Prostate gland (tissue), 2 donors: ENCODE measurements at regions not wholly inside any gene's neighbourhood (a gene's known extent, or its start where the extent isn't known, plus 50 kb on each side); places are given as distances from the start of the nearest gene placed in this dataset.

Source experiments
- DNase-seq: peaks from one replicate; pipeline ENCODE4 v3.0.0-alpha.2; 2019; ENCODE audit warnings: low spot score
- H3K27ac ChIP-seq, 2 donors: fragments of 200-600 bp; sonication (generic); 2 replicates each; pipeline ENCODE4 v1.5.1; 2017 to 2019
- H3K27me3 ChIP-seq: fragments of 200-600 bp; sonication (generic); replicated peaks from 2 replicates; pipeline ENCODE4 v1.5.1; 2019; ENCODE audit not compliant: insufficient read depth
- H3K36me3 ChIP-seq, 2 donors: fragments of 200-600 bp; sonication (generic); 1 replicate in 1 of 2; 2 replicates in 1 of 2; pipeline versions ENCODE4 v1.5.1 to v1.8.1; 2017 to 2019
- H3K4me1 ChIP-seq: fragments of 200-600 bp; sonication (generic); replicated peaks from 2 replicates; pipeline ENCODE4 v1.5.1; 2019
- H3K4me3 ChIP-seq, 2 donors: fragments of 200-600 bp; sonication (generic); 2 replicates each; pipeline ENCODE4 v1.5.1; 2017 to 2019
- H3K9me3 ChIP-seq: fragments of 200-600 bp; sonication (generic); 2 replicates; pipeline ENCODE4 v1.5.1; 2017
- POLR2A ChIP-seq: fragments of 450-650 bp; IDR thresholded peaks from one replicate; pipeline ENCODE4 v1.6.1; 2016; ENCODE audit warnings: antibody characterized with exemption, mild to moderate bottlenecking
- POLR2AphosphoS5 ChIP-seq: sonication (generic); formaldehyde crosslinking; IDR thresholded peaks from one replicate; pipeline ENCODE4 v1.6.1; 2017; ENCODE audit warnings: antibody characterized with exemption
- WGBS: methylation state at CpG from one replicate; pipeline ENCODE4 v1.1.5; 2018; 5-methylcytosine and 5-hydroxymethylcytosine counted together
- intact Hi-C: fragments of 100-400 bp; cut with DNase I; formaldehyde crosslinking; loops from one replicate; pipeline ENCODE4 v1.14.2; 2022
- TF ChIP-seq, protein P1 (sequence below), 4 experiments: fragments of 200-600 bp in 2 of 4; fragments of 450-650 bp in 2 of 4; sonication (generic) in 2 of 4; IDR thresholded peaks; 1 replicate in 3 of 4; 2 replicates in 1 of 4; pipeline ENCODE4 v1.5.1; 2016 to 2019; ENCODE audit warnings: antibody characterized with exemption in 4 of 4, mild to moderate bottlenecking in 2 of 4, moderate library complexity in 2 of 4

DNA sequence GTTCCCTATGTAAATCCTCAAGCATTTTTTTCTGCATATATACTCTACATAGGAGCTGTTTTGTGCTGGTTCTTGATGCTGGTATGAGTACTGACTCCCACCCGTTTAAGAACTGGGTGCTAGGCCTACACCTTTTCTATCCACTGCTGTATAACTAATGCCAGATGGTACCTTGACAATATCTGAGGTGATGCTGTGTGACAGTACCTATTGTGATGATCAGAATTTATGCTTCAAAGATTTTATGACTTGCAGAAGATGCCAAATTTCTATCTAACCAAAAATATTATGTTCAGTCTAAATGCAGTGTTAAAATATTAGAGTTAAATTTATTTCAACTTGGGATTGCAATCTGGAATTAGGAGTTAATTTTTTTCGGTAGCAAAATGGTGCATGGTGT, 272.3 kb upstream of the NOVA1 start:
- WGBS = 89% methylated on average over 2 of the region's 2 CpGs
- Histone ChIP-seq H3K4me3 (no peak overlapping the region), H3K27me3 (no peaks in the 10 kb centered on the region), H3K36me3 (no peaks in the 10 kb centered on the region), H3K4me1 (no peaks in the 10 kb centered on the region), H3K9me3 (no peaks in the 10 kb centered on the region), H3K27ac (no peak overlapping the region)
- intact Hi-C loops = no loop called here
- DNase-seq = no peak
- no peak for TF ChIP-seq POLR2A
- TF ChIP-seq POLR2AphosphoS5 = no peak
- TF ChIP-seq, protein P1, sequence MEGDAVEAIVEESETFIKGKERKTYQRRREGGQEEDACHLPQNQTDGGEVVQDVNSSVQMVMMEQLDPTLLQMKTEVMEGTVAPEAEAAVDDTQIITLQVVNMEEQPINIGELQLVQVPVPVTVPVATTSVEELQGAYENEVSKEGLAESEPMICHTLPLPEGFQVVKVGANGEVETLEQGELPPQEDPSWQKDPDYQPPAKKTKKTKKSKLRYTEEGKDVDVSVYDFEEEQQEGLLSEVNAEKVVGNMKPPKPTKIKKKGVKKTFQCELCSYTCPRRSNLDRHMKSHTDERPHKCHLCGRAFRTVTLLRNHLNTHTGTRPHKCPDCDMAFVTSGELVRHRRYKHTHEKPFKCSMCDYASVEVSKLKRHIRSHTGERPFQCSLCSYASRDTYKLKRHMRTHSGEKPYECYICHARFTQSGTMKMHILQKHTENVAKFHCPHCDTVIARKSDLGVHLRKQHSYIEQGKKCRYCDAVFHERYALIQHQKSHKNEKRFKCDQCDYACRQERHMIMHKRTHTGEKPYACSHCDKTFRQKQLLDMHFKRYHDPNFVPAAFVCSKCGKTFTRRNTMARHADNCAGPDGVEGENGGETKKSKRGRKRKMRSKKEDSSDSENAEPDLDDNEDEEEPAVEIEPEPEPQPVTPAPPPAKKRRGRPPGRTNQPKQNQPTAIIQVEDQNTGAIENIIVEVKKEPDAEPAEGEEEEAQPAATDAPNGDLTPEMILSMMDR (IDR thresholded peaks at IDR 0.05) = no peak

DNA sequence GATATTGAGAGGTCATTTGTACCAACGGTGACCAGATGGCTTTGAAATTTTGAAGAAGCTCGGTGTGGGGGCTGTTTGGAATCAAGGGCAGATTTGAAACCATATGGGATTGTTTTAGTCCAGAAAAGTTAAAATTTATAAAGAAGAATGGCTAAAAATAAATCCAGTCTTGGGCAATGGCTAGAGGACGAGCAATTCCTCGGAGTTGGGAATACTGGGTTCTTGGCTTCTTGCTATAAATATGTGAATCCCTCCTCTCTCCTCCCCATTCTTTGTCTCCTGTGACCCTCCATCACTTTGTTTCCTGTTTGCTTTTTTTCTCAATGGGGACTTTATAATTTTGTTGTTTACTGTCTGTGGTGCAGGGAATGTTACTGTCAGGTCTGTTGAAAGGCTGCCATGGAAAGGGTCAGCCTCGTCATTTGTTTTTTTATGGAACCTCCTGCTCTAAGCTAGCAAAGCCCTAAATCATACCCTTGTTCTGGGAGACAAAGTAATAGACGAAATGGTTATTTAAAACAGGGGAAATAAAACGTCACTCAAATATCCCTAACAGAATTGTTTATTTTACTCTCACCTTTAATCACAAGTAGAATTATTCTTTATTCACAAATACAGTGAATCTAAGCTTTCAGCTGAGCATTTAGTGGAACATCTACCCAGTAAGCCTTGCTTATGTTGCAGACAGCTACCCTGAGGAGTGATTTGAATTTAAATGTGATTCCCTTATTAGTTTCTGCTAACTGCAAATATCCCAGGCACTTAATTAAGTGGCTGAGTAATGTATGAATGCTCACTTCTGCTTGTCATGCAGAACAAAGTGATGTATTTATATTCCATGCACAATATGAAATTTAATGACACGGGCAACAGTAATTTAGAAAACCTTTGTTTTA, 273.1 kb upstream of the NOVA1 start:
- DNase-seq = no peak

DNA sequence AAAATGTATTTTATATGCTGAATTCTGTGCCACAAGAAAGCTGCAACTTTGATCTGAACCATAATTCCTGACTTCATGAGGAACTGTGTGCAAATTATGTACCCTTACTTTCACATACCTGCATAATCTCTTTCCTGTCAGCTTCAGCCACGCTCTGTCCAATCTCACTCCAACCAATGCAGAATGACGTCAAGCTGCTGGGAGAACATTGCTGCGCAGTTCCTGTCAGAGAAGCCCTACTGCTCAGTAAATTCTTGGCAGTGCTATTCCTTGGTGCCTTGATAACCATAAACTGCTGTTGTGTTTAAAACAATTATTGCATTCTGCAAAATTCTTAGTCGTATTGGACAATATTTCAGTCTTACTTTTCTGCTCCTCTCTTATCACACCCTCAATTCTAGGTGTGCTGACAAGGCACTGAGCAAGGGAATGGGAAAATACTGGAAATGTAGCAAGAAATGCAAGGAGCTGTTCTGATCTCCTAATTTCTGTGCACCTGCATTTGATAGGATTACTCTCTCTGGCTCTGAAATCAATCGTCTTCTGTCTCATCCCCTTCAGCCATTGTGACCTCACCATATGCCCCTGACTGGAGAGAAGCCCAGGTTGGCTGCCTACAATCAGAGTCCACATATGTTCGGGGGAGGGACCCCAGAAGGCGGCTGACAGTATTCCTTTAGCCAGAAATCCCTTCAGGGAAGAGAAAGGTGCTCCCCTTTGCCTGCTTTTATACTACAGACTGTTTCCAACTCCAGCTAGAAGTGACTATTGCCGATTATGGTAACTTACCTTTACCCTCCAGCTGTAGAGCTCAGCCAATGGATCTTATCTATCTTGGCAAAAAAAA, 274.9 kb upstream of the NOVA1 start:
- no peak for DNase-seq
- no peak for TF ChIP-seq POLR2AphosphoS5
- TF ChIP-seq POLR2A = no peak
- TF ChIP-seq, protein P1 (IDR thresholded peaks at IDR 0.05) = no peak

More for the DNA sequence above, 273.1 kb upstream of the NOVA1 start:
- Histone ChIP-seq H3K27me3 (no peaks in the 10 kb centered on the region), H3K36me3 (no peaks in the 10 kb centered on the region), H3K27ac (no peak overlapping the region), H3K9me3 (no peaks in the 10 kb centered on the region), H3K4me1 (no peaks in the 10 kb centered on the region), H3K4me3 (no peak overlapping the region)
- 53% methylated on average over 8 of the region's 8 CpGs for WGBS
- intact Hi-C loops = no loop called here
- TF ChIP-seq POLR2AphosphoS5 (no peak), POLR2A (no peak)
- TF ChIP-seq, protein P1 (IDR thresholded peaks at IDR 0.05) = no peak

DNA sequence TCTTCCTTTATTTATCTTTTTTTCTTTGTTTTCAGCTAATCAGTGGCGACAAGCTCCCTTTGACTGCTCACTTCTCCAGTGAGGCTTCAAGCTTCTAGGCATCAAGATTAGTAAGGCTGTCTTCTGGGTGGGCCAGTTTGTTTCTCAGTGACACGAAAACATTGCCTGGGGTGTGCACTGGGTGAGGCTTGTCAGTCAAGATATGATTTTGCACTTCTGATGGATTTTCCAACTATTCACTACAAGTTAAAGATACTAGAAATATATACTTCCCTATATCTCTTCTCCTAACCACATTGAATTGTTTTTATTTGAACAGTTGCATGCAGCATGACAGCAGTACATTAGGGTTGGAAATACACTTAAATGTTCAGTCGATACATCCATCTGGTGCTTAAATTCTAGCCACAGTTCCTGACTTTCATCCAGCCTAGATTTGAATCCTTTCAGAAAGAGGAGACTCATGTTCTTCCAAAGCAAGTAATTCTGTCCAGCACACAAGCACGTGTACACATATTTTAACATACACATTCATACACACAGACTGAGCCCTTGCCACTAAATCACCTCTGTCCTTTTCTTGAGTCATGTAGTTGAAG, 275.6 kb upstream of the NOVA1 start:
- no peak overlapping the region for H3K4me3 ChIP-seq
- no peaks in the 10 kb centered on the region for H3K9me3 ChIP-seq
- 76% methylated on average over 4 of the region's 4 CpGs for WGBS
- H3K36me3 ChIP-seq = no peaks in the 10 kb centered on the region
- H3K27ac ChIP-seq = no peak overlapping the region
- intact Hi-C loops = no loop called here
- DNase-seq = no peak
- TF ChIP-seq POLR2A (no peak), POLR2AphosphoS5 (no peak)
- TF ChIP-seq, protein P1 (IDR thresholded peaks at IDR 0.05) = no peak
- no peaks in the 10 kb centered on the region for H3K4me1 ChIP-seq
- no peaks in the 10 kb centered on the region for H3K27me3 ChIP-seq

More for the DNA sequence above, 274.9 kb upstream of the NOVA1 start:
- no peak overlapping the region for H3K27ac ChIP-seq
- H3K9me3 ChIP-seq = no peaks in the 10 kb centered on the region
- intact Hi-C loops = no loop called here
- H3K27me3 ChIP-seq = no peaks in the 10 kb centered on the region
- H3K4me3 ChIP-seq = no peak overlapping the region
- no peaks in the 10 kb centered on the region for H3K36me3 ChIP-seq
- no peaks in the 10 kb centered on the region for H3K4me1 ChIP-seq
- WGBS = 47% methylated on average over 8 of the region's 8 CpGs
